IMR-90 (cell line): ENCODE measurements at regions not wholly inside any gene's neighbourhood (a gene's known extent, or its start where the extent isn't known, plus 50 kb on each side); places are given as distances from the start of the nearest gene placed in this dataset.

ENCODE experiments used
- ATAC-seq: fragments of 200-7000 bp; cut with Tn5 transposase; 2 replicates; pipeline ENCODE4 v1.9.1; 2020; ENCODE audit warnings: low read depth, mild to moderate bottlenecking, moderate library complexity
- BruUV-seq: library from RNA; stranded (reverse); fragments of 400-500 nt; replicated peaks from 2 replicates; lab custom pipeline; 2021; lab: Mats Ljungman, UMichigan
- CTCF ChIA-PET: fragments of 300-600 bp; formaldehyde crosslinking; extraction: SDS; loops from one replicate; lab custom pipeline; 2021; ENCODE audit warnings: antibody characterized with exemption; lab: Yijun Ruan, JAX
- POLR2A ChIA-PET: fragments of 300-600 bp; sonication (Branson Sonifier 250); formaldehyde crosslinking; loops from one replicate; lab custom pipeline; 2022; ENCODE audit warnings: antibody characterized with exemption; ENCODE audit not compliant: unreplicated experiment; lab: Charles Lee
- DNase-seq: peaks from one replicate; pipeline ENCODE4 v3.0.0; 2013
- H2AFZ ChIP-seq: replicated peaks from 2 replicates; pipeline ENCODE3; 2013; ENCODE audit warnings: low read length, mild to moderate bottlenecking; ENCODE audit not compliant: poor library complexity
- H2AK5ac ChIP-seq: 2 replicates; pipeline ENCODE4 v1.6.1; 2013; ENCODE audit warnings: low read depth, low read length, inconsistent platforms
- H2AK9ac ChIP-seq: replicated peaks from 2 replicates; pipeline ENCODE3; 2013; ENCODE audit warnings: mild to moderate bottlenecking, low read depth, low read length, moderate library complexity; ENCODE audit not compliant: poor library complexity
- H2BK120ac ChIP-seq: 2 replicates; pipeline ENCODE4 v1.6.1; 2013; ENCODE audit warnings: low read depth, low read length, inconsistent platforms
- H2BK15ac ChIP-seq: 3 replicates; pipeline ENCODE4 v1.6.1; 2013; ENCODE audit warnings: low read depth, low read length, inconsistent platforms
- H2BK20ac ChIP-seq: 2 replicates; pipeline ENCODE4 v1.6.1; 2013; ENCODE audit warnings: low read depth, mild to moderate bottlenecking, inconsistent platforms, low read length, moderate library complexity
- H2BK5ac ChIP-seq: 2 replicates; pipeline ENCODE4 v1.6.1; 2013; ENCODE audit warnings: mild to moderate bottlenecking, low read depth, low read length, inconsistent platforms; ENCODE audit not compliant: poor library complexity, severe bottlenecking
- H3K14ac ChIP-seq: replicated peaks from 2 replicates; pipeline ENCODE4 v1.6.1; 2013; ENCODE audit warnings: low read depth, low read length, inconsistent platforms
- H3K18ac ChIP-seq: 2 replicates; pipeline ENCODE4 v1.6.1; 2013; ENCODE audit warnings: low read depth, low read length, control low read depth
- H3K23ac ChIP-seq: 2 replicates; pipeline ENCODE4 v1.6.1; 2013; ENCODE audit warnings: low read depth, low read length, inconsistent platforms
- H3K27ac ChIP-seq: 2 replicates; pipeline ENCODE4 v1.5.1; 2013; ENCODE audit warnings: mild to moderate bottlenecking, control low read depth, low read length; ENCODE audit not compliant: insufficient read depth
- H3K27me3 ChIP-seq: 2 replicates; pipeline ENCODE4 v1.6.1; 2013; ENCODE audit warnings: low read length; ENCODE audit not compliant: control insufficient read depth, insufficient read depth
- H3K36me3 ChIP-seq: 2 replicates; pipeline ENCODE4 v1.6.1; 2013; ENCODE audit warnings: low read length, mixed read lengths; ENCODE audit not compliant: control insufficient read depth, insufficient read depth
- H3K4ac ChIP-seq: 2 replicates; pipeline ENCODE4 v1.6.1; 2013; ENCODE audit warnings: low read depth, low read length, inconsistent platforms
- H3K4me1 ChIP-seq: 2 replicates; pipeline ENCODE4 v1.6.1; 2013; ENCODE audit warnings: low read length, mixed read lengths; ENCODE audit not compliant: control insufficient read depth, insufficient read depth
- H3K4me2 ChIP-seq: 2 replicates; pipeline ENCODE4 v1.6.1; 2013; ENCODE audit warnings: low read depth, mild to moderate bottlenecking, control low read depth, low read length, moderate library complexity
- H3K4me3 ChIP-seq: 2 replicates; pipeline ENCODE4 v1.5.1; 2013; ENCODE audit warnings: low read depth, mild to moderate bottlenecking, control low read depth, low read length, moderate library complexity; ENCODE audit not compliant: insufficient read depth
- H3K56ac ChIP-seq: 2 replicates; pipeline ENCODE4 v1.6.1; 2013; ENCODE audit warnings: low read length, inconsistent platforms; ENCODE audit not compliant: insufficient read depth; ENCODE audit errors: extremely low read depth
- H3K79me1 ChIP-seq, 2 experiments: 2 replicates each; pipeline ENCODE4 v1.6.1; 2013; ENCODE audit warnings: low read length in 2 of 2, inconsistent platforms in 1 of 2, low read depth in 1 of 2
- H3K9ac ChIP-seq: 2 replicates; pipeline ENCODE4 v1.6.1; 2013; ENCODE audit warnings: low read depth, low read length, control low read depth
- H3K9me1 ChIP-seq: 2 replicates; pipeline ENCODE4 v1.6.1; 2013; ENCODE audit warnings: low read length, inconsistent platforms; ENCODE audit not compliant: insufficient read depth
- H3K9me3 ChIP-seq: 2 replicates; pipeline ENCODE4 v1.6.1; 2013; ENCODE audit warnings: low read length; ENCODE audit not compliant: control insufficient read depth, insufficient read depth
- H4K20me1 ChIP-seq: 2 replicates; pipeline ENCODE4 v1.6.1; 2013; ENCODE audit warnings: low read length, inconsistent platforms; ENCODE audit not compliant: insufficient read depth
- H4K5ac ChIP-seq: 2 replicates; pipeline ENCODE4 v1.6.1; 2013; ENCODE audit warnings: mild to moderate bottlenecking, low read depth, low read length, control low read depth
- H4K8ac ChIP-seq, 2 experiments: 2 replicates each; pipeline ENCODE4 v1.6.1; 2013; ENCODE audit warnings: low read depth in 2 of 2, low read length in 2 of 2, control low read depth in 1 of 2, inconsistent platforms in 1 of 2
- H4K91ac ChIP-seq: 2 replicates; pipeline ENCODE4 v1.6.1; 2013; ENCODE audit warnings: low read depth, low read length, inconsistent platforms; ENCODE audit not compliant: insufficient read depth
- CEBPB ChIP-seq: IDR thresholded peaks from 2 replicates; pipeline ENCODE4 v1.6.1; 2012; ENCODE audit warnings: low read depth, low read length, improper control_type of control experiment
- CTCF ChIP-seq: conservative IDR thresholded peaks from 2 replicates; pipeline ENCODE4 v1.5.1; 2012; ENCODE audit warnings: mild to moderate bottlenecking, low read depth, low read length, improper control_type of control experiment
- FOS ChIP-seq: fragments of 150-350 bp; IDR thresholded peaks from 2 replicates; pipeline ENCODE4 v1.6.1; 2016; ENCODE audit warnings: low read depth, low read length
- MAZ ChIP-seq: IDR thresholded peaks from 2 replicates; pipeline ENCODE4 v1.6.1; 2012; ENCODE audit warnings: low read depth, mild to moderate bottlenecking, low read length, improper control_type of control experiment, moderate library complexity, borderline replicate concordance
- MXI1 ChIP-seq: IDR thresholded peaks from 2 replicates; pipeline ENCODE4 v1.6.1; 2012; ENCODE audit warnings: low read depth, mild to moderate bottlenecking, low read length, moderate library complexity, borderline replicate concordance
- NFE2L2 ChIP-seq: fragments of 150-350 bp; IDR thresholded peaks from 2 replicates; pipeline ENCODE4 v1.6.1; 2016; ENCODE audit warnings: low read depth, mild to moderate bottlenecking, low read length
- USF2 ChIP-seq: fragments of 150-350 bp; IDR thresholded peaks from 2 replicates; pipeline ENCODE4 v1.6.1; 2017; ENCODE audit warnings: mild to moderate bottlenecking, antibody characterized with exemption, low read length, low read depth
- WGBS, 2 experiments: methylation state at CpG; one replicate each; pipeline versions ENCODE4 v1.1.5 to v1.1.7; 2013; ENCODE audit warnings: missing lambda C conversion rate in 2 of 2; ENCODE audit not compliant: insufficient read length in 1 of 2; ENCODE audit errors: extremely low coverage in 2 of 2; 5-methylcytosine and 5-hydroxymethylcytosine counted together
- dilution Hi-C: fragments of 300-500 bp; cut with HindIII; formaldehyde crosslinking; loops from one replicate; pipeline ENCODE4 v1.14.3; 2018; ENCODE audit warnings: low sequenced_read_pairs; ENCODE audit not compliant: unreplicated experiment
- in situ Hi-C: fragments of 300-500 bp; cut with MboI; formaldehyde crosslinking; loops from 3 replicates; pipeline ENCODE4 v1.14.3; 2019; ENCODE audit warnings: low sequenced_read_pairs, inconsistent platforms, mixed read lengths
- intact Hi-C: fragments of 100-400 bp; cut with micrococcal nuclease; formaldehyde crosslinking; loops from 2 replicates; pipeline ENCODE4 v1.10.0; 2022

- H3K27ac ChIP-seq: no peak overlapping the region
- H3K9ac ChIP-seq: no peak overlapping the region
- intact Hi-C loops: no loop called here
- no peak overlapping the region for H3K14ac ChIP-seq
- in situ Hi-C loops: no loop called here
- no peaks in the 10 kb centered on the region for H3K9me3 ChIP-seq
- no peak overlapping the region for H2AK9ac ChIP-seq
- WGBS, 2 experiments: no CpG with 5 or more reads among the region's 1 CpG
- no peak overlapping the region for H3K56ac ChIP-seq
- no peak overlapping the region for H3K23ac ChIP-seq
- H3K4me2 ChIP-seq: no peak overlapping the region
- no peaks in the 10 kb centered on the region for H3K27me3 ChIP-seq
- H3K9me1 ChIP-seq: peaks cover 5% of the 10 kb centered on the region; the same call in 1 of the 2 replicates
- H2BK120ac ChIP-seq: no peak overlapping the region
- CTCF ChIA-PET: interaction anchor here (0.6 to 1.1 kb wide), 2 partner anchors 12 to 165 kb away, joined by 3 read pairs; no protein-coding TSS in a partner anchor
- no peak overlapping the region for H2BK15ac ChIP-seq
- dilution Hi-C loops: no loop called here
- no peak overlapping the region for H4K91ac ChIP-seq
- H2BK5ac ChIP-seq: no peak overlapping the region
- no peaks in the 10 kb centered on the region for H4K20me1 ChIP-seq
- no peak overlapping the region for H2AFZ ChIP-seq
- H3K4ac ChIP-seq: no peak overlapping the region
- POLR2A ChIA-PET: no interaction called here
- H3K18ac ChIP-seq: no peak overlapping the region
- no peak overlapping the region for H3K4me3 ChIP-seq
- ATAC-seq (no peak), DNase-seq (peak; percentile 66)
- TF ChIP-seq NFE2L2 (no peak), FOS (no peak), USF2 (no peak), MXI1 (no peak), MAZ (no peak), CTCF (no peak), CEBPB (no peak)
- no peaks in the 10 kb centered on the region for H3K36me3 ChIP-seq
- peaks cover 13% of the 10 kb centered on the region for H3K4me1 ChIP-seq
- H3K79me1 ChIP-seq: no peaks in the 10 kb centered on the region
- no peak overlapping the region for H2BK20ac ChIP-seq
- H4K8ac ChIP-seq: no peak overlapping the region
- no peak overlapping the region for H2AK5ac ChIP-seq
- H4K5ac ChIP-seq: no peak overlapping the region
- BruUV-seq: no TSS peak
These were observed 209.0 kb downstream of the SEC61B start for GRCh38 chr9:99431103-99431502.
